HG03558 (cell line): ENCODE measurements at regions not wholly inside any gene's neighbourhood (a gene's known extent, or its start where the extent isn't known, plus 50 kb on each side); places are given as distances from the start of the nearest gene placed in this dataset.

Experiments used
- ATAC-seq: cut with Tn5 transposase; IDR thresholded peaks from one replicate; pipeline ENCODE4 v1.9.1; 2021; ENCODE audit warnings: moderate number of reproducible peaks; ENCODE audit not compliant: unreplicated experiment; ENCODE audit errors: extremely low read depth

DNA sequence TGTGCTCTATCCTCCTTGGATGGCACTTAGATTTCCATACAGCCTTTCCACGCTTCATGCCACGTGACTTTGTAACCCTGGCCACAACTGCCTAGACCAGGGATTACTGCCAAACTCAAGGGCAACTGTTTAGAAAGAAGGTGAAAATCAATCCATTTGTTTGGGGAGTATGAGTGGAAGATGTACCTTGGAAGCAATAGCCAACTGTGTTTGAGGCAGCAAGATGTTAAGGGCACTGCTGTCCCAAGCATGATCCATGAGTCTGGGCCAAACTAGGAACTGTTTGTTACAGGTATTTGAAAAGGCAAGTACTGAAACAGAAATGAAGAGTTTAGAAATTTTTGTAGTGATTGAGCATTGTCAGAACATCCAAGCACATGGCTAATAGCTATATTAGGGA is 138.9 kb downstream of the CDC42EP3 start:
- ATAC-seq, result no peak

DNA sequence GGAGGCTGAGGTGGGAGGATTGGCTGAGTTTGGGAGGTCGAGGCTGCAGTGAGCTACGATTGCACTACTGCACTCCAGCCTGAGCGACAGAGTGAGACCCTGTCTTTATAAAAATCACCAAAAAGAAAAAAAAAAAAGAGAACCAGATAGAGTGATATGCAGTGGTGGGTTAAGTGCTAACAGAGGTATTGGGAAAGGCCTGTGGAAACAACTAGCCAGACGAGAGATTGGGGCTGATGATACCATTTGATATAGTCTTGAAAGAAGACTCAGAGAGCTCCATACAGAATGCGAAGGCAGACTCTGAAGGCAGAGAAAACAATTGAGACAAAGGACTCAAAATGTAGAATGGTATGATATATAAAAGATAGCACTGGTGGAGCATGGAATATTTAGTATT is 134.1 kb downstream of the CDC42EP3 start:
- ATAC-seq, result no peak

DNA sequence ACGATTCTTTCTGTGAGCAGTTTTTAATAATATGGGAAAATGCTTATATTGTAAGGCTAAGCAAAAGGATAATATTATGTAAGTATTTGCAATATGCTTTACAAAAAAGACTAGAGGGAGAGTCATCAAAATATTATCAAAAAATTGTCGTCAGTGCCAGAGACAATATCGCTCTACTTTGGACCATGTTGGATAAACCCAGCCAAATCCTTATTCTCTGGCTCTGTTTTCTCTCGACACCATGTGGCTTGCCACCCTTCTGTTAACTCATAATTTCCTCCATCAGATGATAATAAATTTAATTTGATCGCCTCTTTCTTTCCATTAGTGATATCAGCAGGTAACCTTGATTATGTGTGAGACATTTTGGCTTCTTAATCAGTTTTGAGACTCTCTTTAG is 129.9 kb downstream of the CDC42EP3 start:
- no peak for ATAC-seq

DNA sequence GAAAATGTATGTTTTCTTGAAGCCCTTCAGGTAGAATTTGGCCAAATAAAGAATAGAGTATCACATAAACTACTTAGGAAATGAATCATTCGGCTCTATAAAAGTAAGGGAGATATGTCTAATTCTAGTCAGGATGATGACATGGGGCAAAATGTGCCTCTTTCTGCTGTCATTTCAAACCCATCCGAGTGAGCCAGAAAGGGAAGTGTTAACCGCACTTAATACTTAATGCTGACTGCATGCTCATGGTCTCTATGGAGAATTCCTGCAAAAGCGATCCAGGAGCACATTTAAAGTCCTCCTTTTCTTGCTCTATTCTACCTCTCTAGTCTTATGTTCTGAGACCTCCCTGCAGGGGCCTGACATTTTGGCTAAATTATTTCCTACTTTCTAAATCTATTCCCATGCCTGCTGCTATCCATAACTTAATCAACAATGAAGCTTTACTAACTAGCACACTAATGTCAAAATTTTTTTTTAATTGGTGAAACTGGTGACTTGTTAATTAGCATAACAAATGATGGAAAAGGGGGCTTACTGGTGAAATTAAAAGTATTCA is 127.4 kb downstream of the CDC42EP3 start:
- ATAC-seq, result no peak

DNA sequence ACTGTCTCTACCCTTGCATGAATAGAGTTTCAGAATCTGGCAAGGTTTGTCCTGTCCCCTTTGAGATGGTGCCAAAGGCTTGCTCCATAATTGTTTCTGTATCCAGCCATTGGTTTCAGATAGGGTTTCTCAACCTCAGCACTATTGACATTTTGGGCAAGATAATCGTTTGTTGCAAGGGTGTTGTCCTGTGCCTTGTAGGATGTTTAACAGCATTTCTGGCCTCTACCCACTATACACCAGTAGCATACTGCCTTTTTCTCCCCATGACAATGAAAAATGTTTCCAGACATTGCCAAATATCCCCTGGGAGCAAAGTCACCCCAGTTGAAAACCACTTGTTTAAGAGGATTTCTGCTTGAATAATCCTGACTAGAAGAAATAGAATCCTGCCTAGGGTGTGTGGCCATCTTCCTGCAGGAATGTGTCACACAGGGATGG is 126.8 kb downstream of the CDC42EP3 start:
- no peak for ATAC-seq

DNA sequence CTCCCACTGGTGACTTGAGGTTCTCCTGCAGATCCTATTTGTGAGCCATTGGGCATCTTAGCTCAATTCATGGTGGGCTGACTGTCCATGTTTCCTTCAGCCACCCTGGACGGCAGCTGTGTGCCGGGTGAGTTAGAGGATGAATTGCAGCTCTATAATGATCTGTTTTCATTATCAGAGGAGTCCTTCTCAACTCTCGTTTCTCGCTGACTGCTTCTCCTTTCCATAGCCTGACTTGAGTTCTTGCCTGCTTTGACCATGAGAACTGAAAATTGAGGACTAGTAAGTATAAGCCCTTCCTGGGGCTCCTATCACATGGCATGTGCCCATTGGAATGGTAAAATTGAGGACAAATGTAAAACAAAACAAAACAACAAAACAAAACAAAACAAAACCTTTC is 121.8 kb downstream of the CDC42EP3 start:
- ATAC-seq, result no peak

- ATAC-seq, result no peak
Measured at GRCh38 chr2:37550190-37550589, 121.3 kb downstream of the CDC42EP3 start.

DNA sequence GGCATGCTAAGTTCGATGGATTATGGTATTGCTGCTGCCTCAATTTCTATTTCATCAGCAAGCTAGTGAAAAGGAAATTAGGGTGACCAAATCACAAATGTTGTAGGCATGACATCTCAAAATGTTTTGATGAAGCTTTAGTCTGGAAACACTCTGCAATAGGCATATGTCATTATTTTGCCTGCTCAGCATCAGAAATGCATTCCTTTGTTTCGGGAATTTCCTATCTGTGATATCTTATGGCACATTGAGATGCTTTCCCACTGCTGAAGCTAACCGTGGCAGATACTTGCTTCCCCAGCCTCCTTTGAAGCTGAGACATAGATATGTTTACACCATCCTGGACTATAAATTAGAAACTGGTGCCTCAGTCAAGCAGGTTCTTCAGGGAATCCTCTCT is 119.7 kb downstream of the CDC42EP3 start:
- ATAC-seq, result no peak

GRCh38 chr2:37552339-37552738 is 119.1 kb downstream of the CDC42EP3 start:
- ATAC-seq, result no peak

DNA sequence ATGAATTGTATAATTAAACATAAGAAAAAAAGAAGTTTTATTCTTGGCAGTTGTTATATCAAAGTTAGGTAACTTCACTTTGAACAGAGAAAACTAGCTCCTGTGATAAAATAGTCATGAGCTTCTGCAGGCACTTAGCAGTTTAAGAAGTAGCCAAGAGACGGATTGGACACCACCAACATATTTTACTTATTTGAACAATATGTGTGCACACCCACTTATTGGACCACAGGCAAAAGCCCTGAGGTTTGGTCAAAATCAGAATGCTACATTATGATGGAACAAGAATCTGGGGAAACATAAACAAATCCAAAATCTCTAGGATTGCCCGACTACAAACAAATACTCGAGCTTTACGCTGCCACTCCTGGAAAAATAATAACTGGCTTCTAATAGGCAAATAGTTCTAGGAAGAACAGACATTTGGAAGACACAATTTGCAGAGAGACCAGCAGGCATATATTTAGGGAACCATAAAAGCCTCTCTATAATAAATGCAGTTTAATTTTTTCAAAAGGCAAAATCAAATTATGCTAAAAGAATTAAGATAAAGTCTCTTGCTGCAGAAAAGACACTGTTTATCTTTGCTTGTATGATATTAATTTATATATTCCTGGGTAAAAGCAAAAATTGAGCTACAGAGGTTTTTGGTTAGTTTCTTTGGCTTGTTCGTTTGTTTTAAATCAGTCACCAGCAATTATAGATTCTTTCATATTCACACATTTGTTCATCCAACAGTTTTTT is 117.9 kb downstream of the CDC42EP3 start:
- ATAC-seq, result no peak

DNA sequence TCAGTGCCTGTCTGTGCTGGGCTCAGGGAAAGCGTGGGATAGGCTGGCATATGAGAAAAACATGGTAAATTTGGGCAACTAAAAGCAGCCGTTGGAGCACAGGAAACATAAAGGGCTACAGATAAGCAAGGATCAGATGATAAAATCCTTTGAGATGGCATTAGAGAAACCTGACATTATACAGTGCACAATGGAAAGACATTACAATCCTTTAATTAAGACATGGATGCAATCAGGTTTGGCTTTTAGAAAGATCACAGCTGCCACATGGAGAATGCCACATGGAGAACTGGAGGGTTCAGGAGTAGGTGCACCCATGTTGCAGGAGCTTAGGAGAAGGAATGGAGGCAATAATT is 117.3 kb downstream of the CDC42EP3 start:
- no peak for ATAC-seq

DNA sequence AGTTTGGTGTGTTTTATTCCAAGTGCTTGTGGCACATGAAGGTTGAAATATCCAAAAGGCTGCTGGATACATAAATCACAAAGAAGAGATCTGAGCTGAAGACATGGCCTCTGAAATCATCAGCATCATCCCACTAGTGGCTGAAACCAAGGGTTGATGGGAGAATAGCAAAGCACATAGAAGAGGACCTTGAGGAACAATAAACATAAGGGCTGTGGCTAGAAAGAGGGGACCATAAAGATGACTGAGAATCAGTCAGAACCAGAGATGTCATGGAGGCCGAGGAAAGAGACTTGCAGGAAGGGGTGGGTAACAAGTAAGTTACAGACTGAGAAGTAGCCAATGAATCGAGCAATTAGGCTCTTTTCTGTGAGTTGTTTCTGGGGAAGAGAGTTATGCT is 116.8 kb downstream of the CDC42EP3 start:
- no peak for ATAC-seq

GRCh38 chr2:37555457-37555856 is 116.0 kb downstream of the CDC42EP3 start:
- no peak for ATAC-seq

- no peak for ATAC-seq
Measured at GRCh38 chr2:37556256-37556655, 115.2 kb downstream of the CDC42EP3 start.

DNA sequence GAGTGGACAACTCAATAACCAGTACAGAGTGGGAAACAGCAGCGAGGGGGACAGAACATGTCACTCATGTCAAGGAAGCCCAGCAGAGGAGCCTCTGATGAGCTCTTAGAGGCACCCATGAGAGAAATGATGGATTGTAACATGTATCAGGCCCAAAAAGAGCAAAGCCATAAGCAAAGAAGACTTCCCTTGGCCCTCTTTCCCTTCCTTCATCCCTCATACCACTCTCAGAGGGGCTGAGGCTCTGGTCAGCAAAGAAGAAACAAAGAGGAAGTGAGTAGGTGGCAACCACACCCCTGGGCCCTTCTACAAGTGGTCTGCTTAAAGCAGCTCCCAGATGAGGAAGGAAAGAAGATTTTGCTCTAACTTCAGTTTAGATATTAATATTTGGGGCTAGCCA is 112.8 kb downstream of the CDC42EP3 start:
- peak; percentile 55 for ATAC-seq

GRCh38 chr2:37560241-37560848 is 111.1 kb downstream of the CDC42EP3 start:
- ATAC-seq, result no peak

DNA sequence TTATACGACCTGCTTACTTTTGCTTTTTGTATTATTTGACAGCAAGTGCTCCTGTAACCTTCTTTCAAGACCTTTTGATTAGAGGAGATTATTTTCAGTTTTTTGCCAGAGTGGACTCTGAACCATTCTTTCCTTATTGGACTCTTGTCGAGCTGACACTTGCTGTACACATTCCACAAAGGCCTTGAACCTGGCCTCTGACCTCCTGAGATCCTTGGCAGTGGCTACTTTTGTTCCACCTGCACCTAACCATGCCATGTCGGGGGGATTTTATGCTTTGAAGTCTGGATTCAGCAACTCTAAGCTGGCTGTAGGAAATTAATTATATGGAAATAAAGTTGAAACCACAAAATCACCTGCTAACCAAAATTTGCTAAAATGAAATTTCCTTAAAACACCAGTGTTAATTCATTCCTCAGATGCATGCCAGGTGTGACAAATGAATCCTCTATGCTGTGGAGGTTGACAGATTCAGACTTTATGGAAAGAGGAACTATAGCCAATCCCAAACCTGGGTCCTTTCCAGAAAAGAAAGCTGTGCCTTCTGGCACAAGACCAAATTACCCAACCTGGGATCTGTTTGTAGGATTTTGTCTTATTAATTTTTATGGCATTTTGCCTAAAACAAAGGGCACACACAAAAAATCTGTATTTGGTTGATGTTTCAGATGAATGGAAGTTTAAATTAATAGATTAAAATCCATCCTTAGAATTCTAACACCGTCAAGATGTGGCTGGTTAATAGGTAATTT is 110.4 kb downstream of the CDC42EP3 start:
- ATAC-seq, result no peak

DNA sequence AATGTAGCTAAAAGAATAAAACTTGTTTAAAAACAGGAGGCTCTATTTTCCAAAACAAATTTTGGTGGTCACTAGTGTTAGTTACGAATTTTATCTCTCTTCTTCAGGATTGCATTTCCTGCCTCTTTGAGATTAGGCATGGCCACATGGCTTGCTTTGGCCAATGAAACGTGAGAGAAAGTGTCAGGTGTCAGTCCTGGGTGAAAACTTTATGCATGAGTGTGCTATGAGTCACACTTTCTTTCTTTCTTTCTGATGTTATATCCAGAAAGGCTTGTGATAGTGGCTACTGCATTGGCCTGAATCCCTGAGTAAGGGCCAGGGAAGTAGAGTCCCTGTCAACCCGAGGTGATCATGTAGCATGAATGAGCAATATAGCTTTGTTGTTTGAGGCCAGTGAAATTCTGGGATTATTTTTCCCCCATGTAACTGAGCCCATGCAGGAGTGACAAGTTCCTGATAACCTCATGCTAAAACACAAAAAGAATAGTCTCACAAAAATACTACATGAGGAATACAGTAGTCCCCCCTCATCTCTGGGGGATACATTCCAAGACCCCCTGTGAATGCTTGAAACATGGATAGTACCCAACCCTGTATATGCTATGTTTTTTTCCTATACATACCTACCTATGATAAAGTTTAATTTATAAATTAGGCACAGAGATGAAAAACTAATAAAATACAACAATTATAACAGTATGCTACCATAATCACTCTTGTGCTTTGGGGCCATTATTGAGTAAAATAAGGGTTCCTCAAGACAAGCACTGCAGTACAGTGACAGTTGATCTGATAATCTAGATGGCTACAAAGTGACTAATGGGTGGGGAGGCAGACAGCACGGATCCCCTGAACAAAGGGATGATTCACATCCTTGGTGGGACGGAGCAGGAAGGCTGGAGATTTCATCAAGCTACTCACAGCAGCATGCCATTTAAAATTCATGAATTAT is 109.5 kb downstream of the CDC42EP3 start:
- ATAC-seq, result peak; percentile 59

DNA sequence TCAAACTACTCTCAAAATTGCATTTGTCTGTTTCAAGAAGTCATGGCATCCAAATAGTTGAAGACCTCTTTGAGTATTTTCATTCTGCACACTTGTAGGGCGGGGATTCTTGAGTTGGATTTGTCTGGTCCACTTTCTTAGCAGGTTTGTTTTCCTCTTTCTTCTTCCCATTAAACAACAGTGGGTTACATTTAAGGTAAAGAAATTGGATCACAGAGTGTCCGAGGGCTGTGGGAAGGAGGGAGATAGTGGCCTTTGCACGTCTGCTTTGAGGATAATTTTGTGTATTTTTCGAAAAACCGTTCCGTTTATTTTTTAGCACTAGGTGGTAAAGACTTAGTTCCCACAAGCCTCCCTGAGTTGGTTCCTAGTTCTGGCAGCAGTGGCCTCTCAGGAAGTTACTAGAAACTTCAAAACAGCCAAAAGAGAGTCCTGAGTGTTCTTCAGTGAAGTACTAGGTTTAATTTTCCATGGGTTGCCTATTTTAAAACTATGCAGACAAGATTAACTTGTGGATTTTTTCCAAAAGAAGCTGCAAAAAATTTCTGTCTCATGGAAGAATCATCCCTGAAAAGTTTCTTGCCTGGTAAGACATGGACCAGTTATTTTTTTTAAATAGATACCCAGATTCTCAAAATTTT is 107.9 kb downstream of the CDC42EP3 start:
- ATAC-seq, result no peak

- no peak for ATAC-seq
Measured at GRCh38 chr2:37564356-37564755, 107.1 kb downstream of the CDC42EP3 start.
